WTC11 (cell line): ENCODE measurements at regions not wholly inside any gene's neighbourhood (a gene's known extent, or its start where the extent isn't known, plus 50 kb on each side); places are given as distances from the start of the nearest gene placed in this dataset.

Source experiments
- CTCF ChIP-seq: fragments of 200-600 bp; IDR thresholded peaks from 2 replicates; pipeline ENCODE4 v1.8.0; 2022; ENCODE audit warnings: antibody characterized with exemption
- FOXJ3 ChIP-seq: sonication (generic); formaldehyde crosslinking; IDR thresholded peaks from 2 replicates; pipeline ENCODE4 v1.9.0; 2021; ENCODE audit warnings: missing genetic modification reagents, mild to moderate bottlenecking, borderline replicate concordance
- IRF2 ChIP-seq: sonication (generic); formaldehyde crosslinking; IDR thresholded peaks from 2 replicates; pipeline ENCODE4 v1.8.0; 2022; ENCODE audit warnings: low read depth, missing genetic modification reagents, borderline replicate concordance
- MYBL2 ChIP-seq: sonication (generic); formaldehyde crosslinking; IDR thresholded peaks from 2 replicates; pipeline ENCODE4 v1.8.1; 2023; ENCODE audit warnings: mild to moderate bottlenecking, moderate library complexity, missing genetic modification reagents
- NR2C2 ChIP-seq: sonication (generic); formaldehyde crosslinking; IDR thresholded peaks from 2 replicates; pipeline ENCODE4 v1.8.0; 2022; ENCODE audit warnings: mild to moderate bottlenecking, missing genetic modification reagents
- SP1 ChIP-seq: sonication (generic); formaldehyde crosslinking; conservative IDR thresholded peaks from 2 replicates; pipeline ENCODE4 v1.8.1; 2022; ENCODE audit warnings: missing genetic modification reagents
- TEAD4 ChIP-seq: sonication (generic); formaldehyde crosslinking; IDR thresholded peaks from 2 replicates; pipeline ENCODE4 v1.8.0; 2022; ENCODE audit warnings: mild to moderate bottlenecking, missing genetic modification reagents
- TP53 ChIP-seq: sonication (generic); formaldehyde crosslinking; IDR thresholded peaks from 2 replicates; pipeline ENCODE4 v1.8.1; 2023; ENCODE audit warnings: mild to moderate bottlenecking, missing genetic modification reagents
- TF ChIP-seq, protein P1 (sequence below): sonication (generic); formaldehyde crosslinking; IDR thresholded peaks from 2 replicates; pipeline ENCODE4 v1.8.1; 2023; ENCODE audit warnings: mild to moderate bottlenecking, missing genetic modification reagents, borderline replicate concordance
- TF ChIP-seq, protein P2 (sequence below): sonication (generic); formaldehyde crosslinking; IDR thresholded peaks from 2 replicates; pipeline ENCODE4 v1.8.0; 2022; ENCODE audit warnings: mild to moderate bottlenecking, missing genetic modification reagents

- no peak for TF ChIP-seq MYBL2 (CRISPR knock-in tag)
- TF ChIP-seq SP1 (CRISPR knock-in tag), result no peak
- no peak for TF ChIP-seq TEAD4
- TF ChIP-seq, protein P1, sequence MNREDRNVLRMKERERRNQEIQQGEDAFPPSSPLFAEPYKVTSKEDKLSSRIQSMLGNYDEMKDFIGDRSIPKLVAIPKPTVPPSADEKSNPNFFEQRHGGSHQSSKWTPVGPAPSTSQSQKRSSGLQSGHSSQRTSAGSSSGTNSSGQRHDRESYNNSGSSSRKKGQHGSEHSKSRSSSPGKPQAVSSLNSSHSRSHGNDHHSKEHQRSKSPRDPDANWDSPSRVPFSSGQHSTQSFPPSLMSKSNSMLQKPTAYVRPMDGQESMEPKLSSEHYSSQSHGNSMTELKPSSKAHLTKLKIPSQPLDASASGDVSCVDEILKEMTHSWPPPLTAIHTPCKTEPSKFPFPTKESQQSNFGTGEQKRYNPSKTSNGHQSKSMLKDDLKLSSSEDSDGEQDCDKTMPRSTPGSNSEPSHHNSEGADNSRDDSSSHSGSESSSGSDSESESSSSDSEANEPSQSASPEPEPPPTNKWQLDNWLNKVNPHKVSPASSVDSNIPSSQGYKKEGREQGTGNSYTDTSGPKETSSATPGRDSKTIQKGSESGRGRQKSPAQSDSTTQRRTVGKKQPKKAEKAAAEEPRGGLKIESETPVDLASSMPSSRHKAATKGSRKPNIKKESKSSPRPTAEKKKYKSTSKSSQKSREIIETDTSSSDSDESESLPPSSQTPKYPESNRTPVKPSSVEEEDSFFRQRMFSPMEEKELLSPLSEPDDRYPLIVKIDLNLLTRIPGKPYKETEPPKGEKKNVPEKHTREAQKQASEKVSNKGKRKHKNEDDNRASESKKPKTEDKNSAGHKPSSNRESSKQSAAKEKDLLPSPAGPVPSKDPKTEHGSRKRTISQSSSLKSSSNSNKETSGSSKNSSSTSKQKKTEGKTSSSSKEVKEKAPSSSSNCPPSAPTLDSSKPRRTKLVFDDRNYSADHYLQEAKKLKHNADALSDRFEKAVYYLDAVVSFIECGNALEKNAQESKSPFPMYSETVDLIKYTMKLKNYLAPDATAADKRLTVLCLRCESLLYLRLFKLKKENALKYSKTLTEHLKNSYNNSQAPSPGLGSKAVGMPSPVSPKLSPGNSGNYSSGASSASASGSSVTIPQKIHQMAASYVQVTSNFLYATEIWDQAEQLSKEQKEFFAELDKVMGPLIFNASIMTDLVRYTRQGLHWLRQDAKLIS (CRISPR knock-in tag), result no peak
- no peak for TF ChIP-seq CTCF
- no peak for TF ChIP-seq IRF2 (CRISPR knock-in tag)
- no peak for TF ChIP-seq NR2C2
- TF ChIP-seq FOXJ3, result no peak
- TF ChIP-seq, protein P2, sequence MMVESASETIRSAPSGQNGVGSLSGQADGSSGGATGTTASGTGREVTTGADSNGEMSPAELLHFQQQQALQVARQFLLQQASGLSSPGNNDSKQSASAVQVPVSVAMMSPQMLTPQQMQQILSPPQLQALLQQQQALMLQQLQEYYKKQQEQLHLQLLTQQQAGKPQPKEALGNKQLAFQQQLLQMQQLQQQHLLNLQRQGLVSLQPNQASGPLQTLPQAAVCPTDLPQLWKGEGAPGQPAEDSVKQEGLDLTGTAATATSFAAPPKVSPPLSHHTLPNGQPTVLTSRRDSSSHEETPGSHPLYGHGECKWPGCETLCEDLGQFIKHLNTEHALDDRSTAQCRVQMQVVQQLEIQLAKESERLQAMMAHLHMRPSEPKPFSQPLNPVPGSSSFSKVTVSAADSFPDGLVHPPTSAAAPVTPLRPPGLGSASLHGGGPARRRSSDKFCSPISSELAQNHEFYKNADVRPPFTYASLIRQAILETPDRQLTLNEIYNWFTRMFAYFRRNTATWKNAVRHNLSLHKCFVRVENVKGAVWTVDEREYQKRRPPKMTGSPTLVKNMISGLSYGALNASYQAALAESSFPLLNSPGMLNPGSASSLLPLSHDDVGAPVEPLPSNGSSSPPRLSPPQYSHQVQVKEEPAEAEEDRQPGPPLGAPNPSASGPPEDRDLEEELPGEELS (CRISPR knock-in tag), result no peak
- TF ChIP-seq TP53 (CRISPR knock-in tag), result no peak
Observed at GRCh38 chr2:134148843-134149472, 104.9 kb upstream of the MGAT5 start.
